Stomach (tissue), 8 donors: ENCODE measurements at regions not wholly inside any gene's neighbourhood (a gene's known extent, or its start where the extent isn't known, plus 50 kb on each side); places are given as distances from the start of the nearest gene placed in this dataset.

Experiments
- DNase-seq, 2 donors: peaks; one replicate each; pipeline versions ENCODE4 v3.0.0 to v3.0.0-alpha.2; 2013 to 2019
- H3K27ac ChIP-seq, 5 donors: fragments of 200-600 bp in 4 of 5; sonication (generic) in 4 of 5; one replicate each; pipeline ENCODE4 v1.5.1; 2013 to 2019; ENCODE audit warnings: mild to moderate bottlenecking in 1 of 5, moderate library complexity in 1 of 5
- H3K27me3 ChIP-seq, 3 donors: fragments of 200-600 bp; sonication (generic); one replicate each; pipeline ENCODE4 v1.5.1; 2017 to 2019; ENCODE audit warnings: mixed run types in 1 of 3
- H3K36me3 ChIP-seq, 4 donors: fragments of 200-600 bp; sonication (generic); 1 replicate in 3 of 4; 2 replicates in 1 of 4; pipeline ENCODE4 v1.5.1; 2016 to 2019
- H3K4me1 ChIP-seq, 4 donors: fragments of 200-600 bp; sonication (generic); one replicate each; pipeline ENCODE4 v1.5.1; 2016 to 2019
- H3K4me3 ChIP-seq, 4 donors: fragments of 200-600 bp; sonication (generic) in 3 of 4; one replicate each; pipeline ENCODE4 v1.5.1; 2016 to 2019; ENCODE audit warnings: mild to moderate bottlenecking in 1 of 4
- H3K9me3 ChIP-seq, 4 donors: fragments of 200-600 bp; sonication (generic); one replicate each; pipeline ENCODE4 v1.5.1; 2016 to 2019
- EP300 ChIP-seq: sonication (generic); formaldehyde crosslinking; IDR thresholded peaks from one replicate; pipeline ENCODE4 v1.6.1; 2017; ENCODE audit warnings: antibody characterized with exemption
- POLR2A ChIP-seq, 4 donors: fragments of 450-650 bp; IDR thresholded peaks; one replicate each; pipeline ENCODE4 v1.6.1; 2016; ENCODE audit warnings: antibody characterized with exemption in 4 of 4, control low read depth in 2 of 4, mild to moderate bottlenecking in 1 of 4, moderate library complexity in 1 of 4
- POLR2AphosphoS5 ChIP-seq, 3 donors: sonication (generic); formaldehyde crosslinking; IDR thresholded peaks; one replicate each; pipeline ENCODE4 v1.6.1; 2016; ENCODE audit warnings: antibody characterized with exemption in 3 of 3
- WGBS, 5 donors: extraction: QIAGEN DNeasy Blood & Tissue Kit in 3 of 5; methylation state at CpG; one replicate each; pipeline versions ENCODE4 v1.1.5 to v1.1.7; 2013 to 2018; 5-methylcytosine and 5-hydroxymethylcytosine counted together
- intact Hi-C: fragments of 100-400 bp; cut with DNase I; formaldehyde crosslinking; loops from one replicate; pipeline ENCODE4 v1.15.1; 2023; ENCODE audit warnings: low total_unique reads
- TF ChIP-seq, protein P1 (sequence below), 7 experiments: fragments of 450-650 bp in 4 of 7; fragments of 200-600 bp in 3 of 7; sonication (generic) in 3 of 7; IDR thresholded peaks; one replicate each; pipeline ENCODE4 v1.5.1; 2016 to 2019; ENCODE audit warnings: antibody characterized with exemption in 7 of 7, control low read depth in 2 of 7, mild to moderate bottlenecking in 1 of 7
- donor health status: healthy with polysubstance abuse.
- donor health status: Bipolar disorder and iron deficiency.
- donor health status: healthy.

DNA sequence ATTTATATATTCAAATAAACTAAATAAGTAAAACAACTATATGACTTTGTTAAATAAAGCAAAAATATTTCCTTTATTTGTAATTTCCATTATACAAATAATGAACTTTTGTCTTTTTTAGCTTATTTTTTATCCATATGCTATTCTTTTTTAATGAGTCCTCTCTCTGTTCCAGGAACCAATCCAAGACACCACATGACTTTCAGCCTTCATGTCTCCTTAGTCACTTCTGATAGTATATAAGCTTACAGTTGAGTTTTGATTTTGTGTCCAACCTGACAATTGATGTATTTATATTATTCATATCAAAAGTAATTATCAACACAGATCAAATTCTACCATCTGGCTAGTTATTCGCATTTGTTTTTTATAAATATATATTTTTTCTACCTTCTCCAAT is 582.3 kb upstream of the GJE1 start:
- no peaks in the 10 kb centered on the region for H3K36me3 ChIP-seq
- DNase-seq: no peak
- no peak overlapping the region for H3K4me3 ChIP-seq
- H3K4me1 ChIP-seq: no peaks in the 10 kb centered on the region
- intact Hi-C loops: no loop called here
- no peak for TF ChIP-seq POLR2AphosphoS5 (IDR thresholded peaks at IDR 0.05)
- TF ChIP-seq, protein P1, sequence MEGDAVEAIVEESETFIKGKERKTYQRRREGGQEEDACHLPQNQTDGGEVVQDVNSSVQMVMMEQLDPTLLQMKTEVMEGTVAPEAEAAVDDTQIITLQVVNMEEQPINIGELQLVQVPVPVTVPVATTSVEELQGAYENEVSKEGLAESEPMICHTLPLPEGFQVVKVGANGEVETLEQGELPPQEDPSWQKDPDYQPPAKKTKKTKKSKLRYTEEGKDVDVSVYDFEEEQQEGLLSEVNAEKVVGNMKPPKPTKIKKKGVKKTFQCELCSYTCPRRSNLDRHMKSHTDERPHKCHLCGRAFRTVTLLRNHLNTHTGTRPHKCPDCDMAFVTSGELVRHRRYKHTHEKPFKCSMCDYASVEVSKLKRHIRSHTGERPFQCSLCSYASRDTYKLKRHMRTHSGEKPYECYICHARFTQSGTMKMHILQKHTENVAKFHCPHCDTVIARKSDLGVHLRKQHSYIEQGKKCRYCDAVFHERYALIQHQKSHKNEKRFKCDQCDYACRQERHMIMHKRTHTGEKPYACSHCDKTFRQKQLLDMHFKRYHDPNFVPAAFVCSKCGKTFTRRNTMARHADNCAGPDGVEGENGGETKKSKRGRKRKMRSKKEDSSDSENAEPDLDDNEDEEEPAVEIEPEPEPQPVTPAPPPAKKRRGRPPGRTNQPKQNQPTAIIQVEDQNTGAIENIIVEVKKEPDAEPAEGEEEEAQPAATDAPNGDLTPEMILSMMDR (IDR thresholded peaks at IDR 0.05): no peak
- no peak for TF ChIP-seq EP300
- no peak for TF ChIP-seq POLR2A (IDR thresholded peaks at IDR 0.05)
- H3K27ac ChIP-seq: no peak overlapping the region
- peaks cover 0 to 12% (median 6%) of the 10 kb centered on the region in 4 donors for H3K9me3 ChIP-seq
- H3K27me3 ChIP-seq: no peaks in the 10 kb centered on the region
- WGBS, 5 donors: 86 to 97% (median 95%) methylated on average over 1 of the region's 1 CpG

DNA sequence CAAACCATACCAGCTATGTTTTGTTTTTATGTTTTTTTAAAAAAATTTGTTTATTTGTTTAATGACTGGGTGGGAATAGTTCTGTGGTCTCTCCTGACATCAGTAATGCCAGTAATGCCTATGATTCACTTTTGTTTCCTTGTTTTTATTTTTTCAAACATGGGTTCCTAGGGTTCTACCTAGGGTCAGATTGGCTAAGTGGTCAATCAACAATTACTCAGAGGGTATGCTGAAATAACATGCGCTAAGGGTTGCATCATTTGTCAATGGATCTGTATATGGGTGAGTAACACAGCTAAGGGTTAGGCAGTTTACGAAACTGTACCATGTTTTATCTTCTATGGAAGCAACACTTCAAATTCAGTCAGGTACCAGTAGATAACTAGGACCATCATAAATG is 583.8 kb upstream of the GJE1 start:
- DNase-seq: no peak
- 69 to 94% (median 88%) methylated on average over 2 of the region's 2 CpGs for WGBS, 5 donors

DNA sequence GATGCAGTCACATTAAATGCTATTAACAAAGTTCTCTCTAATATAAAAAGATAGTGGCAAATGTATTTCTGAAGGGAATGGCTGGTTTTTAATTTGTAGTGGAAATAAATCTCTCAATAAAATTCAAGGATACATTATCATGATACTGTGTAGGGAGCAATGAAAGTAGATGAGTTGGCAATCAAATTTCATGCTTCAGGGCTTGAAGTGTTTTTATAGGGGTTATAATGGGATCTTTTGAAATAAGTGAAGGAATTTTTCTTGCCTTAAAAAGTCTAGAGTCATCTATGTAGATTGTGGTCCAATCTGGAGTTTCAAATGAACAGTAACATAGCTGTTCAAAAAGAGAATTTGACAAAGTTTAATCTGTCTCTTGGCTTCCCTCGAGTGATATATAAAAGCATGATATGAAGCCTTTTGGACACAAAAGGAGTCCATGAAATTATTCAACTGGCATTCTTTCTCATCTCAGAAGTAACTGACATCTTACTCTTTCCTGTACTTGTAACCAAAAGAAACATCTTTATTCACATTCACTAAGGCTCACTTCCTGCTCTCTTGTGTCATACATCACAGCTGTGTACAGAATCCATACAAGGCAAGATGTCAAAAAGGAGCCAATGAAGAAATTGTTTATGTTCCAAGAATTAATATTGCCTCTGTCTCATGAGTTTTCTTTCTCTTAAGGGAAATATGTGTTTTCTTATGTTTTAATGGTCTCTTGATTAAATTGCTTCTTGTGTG is 591.0 kb upstream of the GJE1 start:
- Histone ChIP-seq H3K27me3 (no peaks in the 10 kb centered on the region), H3K9me3 (peaks cover 0 to 2% (median 0%) of the 10 kb centered on the region in 4 donors), H3K4me1 (no peaks in the 10 kb centered on the region), H3K27ac (no peak overlapping the region), H3K36me3 (no peaks in the 10 kb centered on the region), H3K4me3 (no peak overlapping the region)
- TF ChIP-seq, protein P1 (IDR thresholded peaks at IDR 0.05): no peak
- intact Hi-C loops: no loop called here
- peak in 1 of 2 donors; percentile 12 for DNase-seq
- 47 to 69% (median 60%) methylated on average over 1 of the region's 1 CpG for WGBS, 5 donors

More for the DNA sequence above, 583.8 kb upstream of the GJE1 start:
- no peaks in the 10 kb centered on the region for H3K4me1 ChIP-seq
- peaks cover 0 to 12% (median 6%) of the 10 kb centered on the region in 4 donors for H3K9me3 ChIP-seq
- no peak overlapping the region for H3K27ac ChIP-seq
- no peaks in the 10 kb centered on the region for H3K27me3 ChIP-seq
- TF ChIP-seq POLR2AphosphoS5 (IDR thresholded peaks at IDR 0.05) (no peak), POLR2A (IDR thresholded peaks at IDR 0.05) (no peak), EP300 (no peak)
- TF ChIP-seq, protein P1 (IDR thresholded peaks at IDR 0.05): no peak
- no peaks in the 10 kb centered on the region for H3K36me3 ChIP-seq
- intact Hi-C loops: no loop called here
- no peak overlapping the region for H3K4me3 ChIP-seq

DNA sequence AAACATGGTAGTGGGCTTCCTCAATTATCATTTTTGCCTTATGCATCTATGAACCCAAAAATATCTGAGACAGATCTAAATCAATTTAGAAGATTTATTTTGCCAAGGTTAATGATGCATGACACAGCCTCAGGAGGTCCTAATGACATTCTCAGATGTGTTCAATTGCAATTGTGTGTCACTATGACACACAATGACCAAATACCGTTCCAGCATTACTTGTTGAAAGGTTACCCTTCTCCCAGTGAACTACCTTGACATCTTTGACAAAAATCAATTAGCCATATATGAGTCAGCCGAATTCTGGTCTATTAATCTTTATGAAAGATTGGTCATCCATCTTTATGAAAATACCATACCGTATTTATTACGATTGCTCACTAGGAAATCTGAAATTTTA is 592.5 kb upstream of the GJE1 start:
- Histone ChIP-seq H3K9me3 (no peaks in the 10 kb centered on the region), H3K36me3 (no peaks in the 10 kb centered on the region), H3K27me3 (no peaks in the 10 kb centered on the region), H3K4me3 (no peak overlapping the region), H3K4me1 (no peaks in the 10 kb centered on the region), H3K27ac (no peak overlapping the region)
- TF ChIP-seq, protein P1 (IDR thresholded peaks at IDR 0.05): no peak
- TF ChIP-seq POLR2AphosphoS5 (IDR thresholded peaks at IDR 0.05) (no peak), POLR2A (IDR thresholded peaks at IDR 0.05) (no peak), EP300 (no peak)
- WGBS, 5 donors: 88 to 92% (median 91%) methylated on average over 4 of the region's 4 CpGs
- intact Hi-C loops: no loop called here
- no peak for DNase-seq
